Lung (tissue), 11 donors: ENCODE measurements at regions not wholly inside any gene's neighbourhood (a gene's known extent, or its start where the extent isn't known, plus 50 kb on each side); places are given as distances from the start of the nearest gene placed in this dataset.

Experiments used
- ATAC-seq: fragments of 200-7000 bp; cut with Tn5 transposase; one replicate; pipeline ENCODE4 v1.9.1; 2020; ENCODE audit warnings: moderate number of reproducible peaks; ENCODE audit not compliant: insufficient read depth, low FRiP score
- DNase-seq, 3 donors: peaks; one replicate each; pipeline ENCODE4 v3.0.0-alpha.2; 2013 to 2017
- H3K27ac ChIP-seq, 2 donors: one replicate each; pipeline ENCODE4 v1.5.1; 2013; ENCODE audit warnings: mild to moderate bottlenecking in 2 of 2, moderate library complexity in 2 of 2, control low read depth in 1 of 2, inconsistent platforms in 1 of 2, low read depth in 1 of 2, low read length in 1 of 2
- H3K27me3 ChIP-seq, 3 donors: one replicate each; pipeline ENCODE4 v1.5.1; 2013; ENCODE audit warnings: low read length in 2 of 3; ENCODE audit not compliant: control insufficient read depth in 3 of 3, insufficient read depth in 3 of 3
- H3K36me3 ChIP-seq, 4 donors: one replicate each; pipeline ENCODE4 v1.5.1; 2013; ENCODE audit warnings: low read length in 4 of 4, mild to moderate bottlenecking in 1 of 4, moderate library complexity in 1 of 4; ENCODE audit not compliant: control insufficient read depth in 4 of 4, insufficient read depth in 4 of 4
- H3K4me1 ChIP-seq, 5 donors: one replicate each; pipeline ENCODE4 v1.5.1; 2013; ENCODE audit warnings: low read length in 5 of 5, mild to moderate bottlenecking in 2 of 5, moderate library complexity in 1 of 5; ENCODE audit not compliant: control insufficient read depth in 5 of 5, insufficient read depth in 5 of 5
- H3K4me3 ChIP-seq: one replicate; pipeline ENCODE4 v1.5.1; 2013; ENCODE audit warnings: mild to moderate bottlenecking, control low read depth, moderate library complexity
- H3K9ac ChIP-seq, 2 donors: one replicate each; pipeline ENCODE4 v1.5.1; 2013; ENCODE audit warnings: low read length in 2 of 2, control low read depth in 1 of 2; ENCODE audit not compliant: insufficient read depth in 1 of 2
- H3K9me3 ChIP-seq, 4 donors: one replicate each; pipeline ENCODE4 v1.5.1; 2013; ENCODE audit warnings: low read length in 3 of 4, mild to moderate bottlenecking in 1 of 4, moderate library complexity in 1 of 4; ENCODE audit not compliant: control insufficient read depth in 4 of 4, insufficient read depth in 3 of 4
- CTCF ChIP-seq: IDR thresholded peaks from 2 replicates; pipeline ENCODE4 v1.5.1; 2012; ENCODE audit warnings: mild to moderate bottlenecking; ENCODE audit errors: control extremely low read depth, extremely low read depth
- WGBS, 2 donors: extraction: QIAGEN DNeasy Blood & Tissue Kit; methylation state at CpG; one replicate each; pipeline ENCODE4 v1.1.7; 2013; 5-methylcytosine and 5-hydroxymethylcytosine counted together
- donor health status: control.
- donor health status: control.
- donor health status: Bipolar disorder and iron deficiency.
- donor health status: healthy.
- donor health status: DM: yes; HTN: yes; CAD: no.

- no peak for ATAC-seq
- 86 to 92% methylated on average over 2 of the region's 2 CpGs for WGBS, 2 donors
- no peaks in the 10 kb centered on the region for H3K9me3 ChIP-seq
- H3K4me3 ChIP-seq = no peak overlapping the region
- DNase-seq = no peak
- H3K27ac ChIP-seq = no peak overlapping the region
- no peaks in the 10 kb centered on the region for H3K36me3 ChIP-seq
- H3K4me1 ChIP-seq = no peaks in the 10 kb centered on the region
- no peak for TF ChIP-seq CTCF
- no peak overlapping the region for H3K9ac ChIP-seq
- H3K27me3 ChIP-seq = no peaks in the 10 kb centered on the region
Measured at GRCh38 chr12:78448692-78449091, 415.9 kb upstream of the SYT1 start.

DNA sequence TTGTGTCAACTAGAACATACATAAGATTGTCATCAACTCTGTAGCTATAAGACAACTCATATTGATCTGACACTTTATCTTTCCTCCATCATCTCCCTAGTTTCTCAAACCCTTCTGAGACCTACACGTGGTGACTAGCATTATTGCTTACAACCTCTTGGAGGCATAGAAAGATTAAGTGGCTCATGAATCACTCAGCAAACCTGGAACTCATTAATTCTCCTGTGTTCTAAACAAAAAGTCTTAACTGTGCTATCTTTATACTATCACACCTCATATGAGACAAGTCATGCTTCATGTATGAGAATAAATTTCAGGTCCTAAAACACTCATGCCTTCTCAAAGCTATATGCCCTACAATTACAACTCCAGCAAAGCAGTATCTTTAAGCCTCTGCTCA lies 408.6 kb upstream of the SYT1 start:
- no peak for TF ChIP-seq CTCF
- no peak overlapping the region for H3K27ac ChIP-seq
- H3K4me1 ChIP-seq = no peaks in the 10 kb centered on the region
- H3K36me3 ChIP-seq = no peaks in the 10 kb centered on the region
- H3K27me3 ChIP-seq = no peaks in the 10 kb centered on the region
- H3K4me3 ChIP-seq = no peak overlapping the region
- ATAC-seq (no peak), DNase-seq (no peak)
- WGBS, 2 donors = 52 to 78% methylated on average over 1 of the region's 1 CpG
- no peaks in the 10 kb centered on the region for H3K9me3 ChIP-seq
- H3K9ac ChIP-seq = no peak overlapping the region

DNA sequence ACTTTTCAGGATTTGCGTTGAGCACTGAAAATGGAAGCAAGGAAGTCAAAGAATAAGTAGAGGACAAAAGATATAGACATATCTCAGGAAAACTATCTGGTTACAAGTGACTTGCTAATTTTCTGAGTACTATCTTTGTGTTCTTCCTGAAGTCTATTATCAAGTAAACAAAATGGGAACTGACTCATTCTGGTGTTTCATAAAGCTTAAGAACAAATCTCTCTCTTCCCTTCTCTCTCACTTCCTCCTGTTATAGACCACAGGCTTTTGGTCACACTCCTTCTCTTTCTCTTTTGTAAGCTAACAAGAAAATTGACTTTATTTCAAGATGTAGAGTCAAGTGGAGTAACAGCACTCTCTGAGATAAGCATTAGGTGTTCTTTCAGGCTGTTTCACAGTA lies 406.6 kb upstream of the SYT1 start:
- ATAC-seq = no peak
- DNase-seq = peak in 1 of 3 donors; percentile 20
- H3K9me3 ChIP-seq = no peaks in the 10 kb centered on the region
- no peak overlapping the region for H3K4me3 ChIP-seq
- no peaks in the 10 kb centered on the region for H3K36me3 ChIP-seq
- no peaks in the 10 kb centered on the region for H3K27me3 ChIP-seq
- no peak overlapping the region for H3K27ac ChIP-seq
- 73 to 90% methylated on average over 1 of the region's 1 CpG for WGBS, 2 donors
- H3K9ac ChIP-seq = no peak overlapping the region
- no peak for TF ChIP-seq CTCF
- no peaks in the 10 kb centered on the region for H3K4me1 ChIP-seq
